HepG2 (cell line): ENCODE measurements at regions not wholly inside any gene's neighbourhood (a gene's known extent, or its start where the extent isn't known, plus 50 kb on each side); places are given as distances from the start of the nearest gene placed in this dataset.

Source experiments
- ATAC-seq: fragments of 200-7000 bp; cut with Tn5 transposase; 3 replicates; pipeline ENCODE4 v1.9.1; 2020; ENCODE audit warnings: mild to moderate bottlenecking, moderate library complexity
- BruUV-seq: library from RNA; stranded (reverse); fragments of 400-500 nt; replicated peaks from 2 replicates; lab custom pipeline; 2021; lab: Mats Ljungman, UMichigan
- CTCF ChIA-PET: fragments of 300-600 bp; formaldehyde crosslinking; extraction: SDS; loops from one replicate; lab custom pipeline; 2021; ENCODE audit warnings: low total read pairs, inconsistent platforms, low intra/inter-chr PET ratio; lab: Yijun Ruan, JAX
- POLR2A ChIA-PET: fragments of 350-600 bp; sonication (Branson Sonifier 250); formaldehyde crosslinking; loops from one replicate; lab custom pipeline; 2020; ENCODE audit warnings: antibody characterized with exemption, inconsistent platforms; lab: Yijun Ruan, JAX
- DNase-seq: peaks from one replicate; pipeline ENCODE4 v3.0.0-alpha.2; 2015; ENCODE audit warnings: low spot score
- FAIRE-seq: peaks from 3 replicates; lab custom pipeline; 2011; peaks lifted over from hg19 to GRCh38; lab: Jason Lieb, UNC
- H2AFZ ChIP-seq: one replicate; pipeline ENCODE4 v1.6.1; 2011; ENCODE audit warnings: low read length, inconsistent platforms
- H3K27ac ChIP-seq: fragments of 300-600 bp; 3 replicates; pipeline ENCODE4 v1.8.0; 2011; ENCODE audit warnings: mixed run types, mild to moderate bottlenecking, mixed read lengths, low read length, inconsistent platforms; ENCODE audit not compliant: insufficient read depth; ENCODE audit errors: extremely low read length
- H3K27me3 ChIP-seq, 2 experiments: fragments of 200-600 bp in 1 of 2; 2 replicates in 1 of 2; 3 replicates in 1 of 2; pipeline versions ENCODE4 v1.6.0 to v1.8.0; 2011; ENCODE audit warnings: low read length in 2 of 2, mild to moderate bottlenecking in 2 of 2, moderate library complexity in 2 of 2, inconsistent platforms in 1 of 2; ENCODE audit not compliant: insufficient read depth in 2 of 2, control insufficient read depth in 1 of 2
- H3K36me3 ChIP-seq, 2 experiments: fragments of 200-600 bp in 1 of 2; replicated peaks in 1 of 2; 2 replicates in 1 of 2; 3 replicates in 1 of 2; pipeline versions ENCODE4 v1.5.1 to v1.8.0; 2011; ENCODE audit warnings: low read length in 2 of 2, inconsistent platforms in 1 of 2; ENCODE audit not compliant: insufficient read depth in 2 of 2, control insufficient read depth in 1 of 2
- H3K4me1 ChIP-seq: 2 replicates; pipeline ENCODE4 v1.5.1; 2012; ENCODE audit warnings: low read length, inconsistent platforms; ENCODE audit not compliant: insufficient read depth
- H3K4me2 ChIP-seq: 2 replicates; pipeline ENCODE4 v1.6.0; 2011; ENCODE audit warnings: low read depth, low read length, inconsistent platforms
- H3K4me3 ChIP-seq, 3 experiments: fragments of 200-600 bp in 1 of 3; sonication (generic), shearing (Covaris generic) in 1 of 3; replicated peaks in 1 of 3; 2 replicates each; pipeline ENCODE4 v1.5.1; 2011 to 2016; ENCODE audit warnings: low read length in 3 of 3, inconsistent platforms in 2 of 3, low read depth in 2 of 3, mild to moderate bottlenecking in 2 of 3, control low read depth in 1 of 3, mixed read lengths in 1 of 3; ENCODE audit not compliant: insufficient read depth in 1 of 3
- H3K79me2 ChIP-seq: one replicate; pipeline ENCODE4 v1.6.1; 2011; ENCODE audit warnings: low read length, inconsistent platforms; ENCODE audit not compliant: insufficient read depth
- H3K9ac ChIP-seq: 2 replicates; pipeline ENCODE4 v1.6.0; 2011; ENCODE audit warnings: mild to moderate bottlenecking, low read depth, low read length, inconsistent platforms; ENCODE audit not compliant: insufficient read depth
- H3K9me3 ChIP-seq: 2 replicates; pipeline ENCODE4 v1.5.1; 2012; ENCODE audit warnings: mild to moderate bottlenecking, low read length
- H4K20me1 ChIP-seq: 2 replicates; pipeline ENCODE4 v1.6.0; 2011; ENCODE audit warnings: inconsistent platforms, mild to moderate bottlenecking, low read length, moderate library complexity; ENCODE audit not compliant: insufficient read depth
- ATF7-NPFF ChIP-seq: sonication (generic); formaldehyde crosslinking; IDR thresholded peaks from 2 replicates; pipeline ENCODE4 v1.8.1; 2023; ENCODE audit warnings: mild to moderate bottlenecking, low read depth, missing genetic modification reagents, moderate library complexity
- CEBPB ChIP-seq: IDR thresholded peaks from 2 replicates; pipeline ENCODE4 v1.6.1; 2011; ENCODE audit warnings: low read depth, low read length, improper control_type of control experiment, borderline replicate concordance
- GATAD1 ChIP-seq: IDR thresholded peaks from 2 replicates; pipeline ENCODE4 v1.6.1; 2016; ENCODE audit warnings: missing genetic modification reagents, missing compliant biosample characterization
- GTF2F1 ChIP-seq: fragments of 150-350 bp; IDR thresholded peaks from 2 replicates; pipeline ENCODE4 v1.6.1; 2014; ENCODE audit warnings: low read length
- IRF1 ChIP-seq: sonication (generic); formaldehyde crosslinking; IDR thresholded peaks from 2 replicates; pipeline ENCODE4 v1.4.0; 2020; ENCODE audit warnings: low read depth, mild to moderate bottlenecking, missing genetic modification reagents
- LCORL ChIP-seq, 2 experiments: fragments of 450-650 bp in 1 of 2; sonication (generic) in 1 of 2; formaldehyde crosslinking in 1 of 2; IDR thresholded peaks; 2 replicates each; pipeline versions ENCODE4 v1.5.0 to v1.6.1; 2017 to 2020; ENCODE audit warnings: antibody characterized with exemption in 1 of 2, missing genetic modification reagents in 1 of 2
- MAFG ChIP-seq: sonication (generic); formaldehyde crosslinking; IDR thresholded peaks from 2 replicates; pipeline ENCODE4 v1.5.1; 2020; ENCODE audit warnings: mild to moderate bottlenecking, missing genetic modification reagents
- NR2C2 ChIP-seq: sonication (generic); formaldehyde crosslinking; IDR thresholded peaks from 2 replicates; pipeline ENCODE4 v1.4.0; 2020; ENCODE audit warnings: missing genetic modification reagents, mild to moderate bottlenecking, moderate library complexity, borderline replicate concordance
- SCMH1 ChIP-seq: sonication (generic); formaldehyde crosslinking; IDR thresholded peaks from 2 replicates; pipeline ENCODE4 v1.9.0; 2021; ENCODE audit warnings: missing genetic modification reagents, mild to moderate bottlenecking, borderline replicate concordance
- SUZ12 ChIP-seq: fragments of 150-350 bp; IDR thresholded peaks from 2 replicates; pipeline ENCODE4 v1.6.1; 2014; ENCODE audit warnings: low read depth, low read length
- ZNF276 ChIP-seq: sonication (generic); formaldehyde crosslinking; IDR thresholded peaks from 2 replicates; pipeline ENCODE4 v1.4.0; 2020; ENCODE audit warnings: mild to moderate bottlenecking, low read depth, missing genetic modification reagents
- WGBS: methylation state at CpG from one replicate; pipeline ENCODE4 v1.1.6; 2017; ENCODE audit warnings: low lambda C conversion rate; 5-methylcytosine and 5-hydroxymethylcytosine counted together
- in situ Hi-C: cut with HindIII; loops from 2 replicates; pipeline ENCODE4 v1.10.0; 2017; ENCODE audit warnings: low pct_unique_long_range_greater_than_20kb; ENCODE audit not compliant: extremely low pct_ligation_motif_present
- intact Hi-C: fragments of 100-400 bp; cut with micrococcal nuclease; formaldehyde crosslinking; loops from one replicate; pipeline ENCODE4 v1.10.0; 2022; ENCODE audit not compliant: unreplicated experiment

- TF ChIP-seq ATF7-NPFF (CRISPR knock-in tag) (no peak), GTF2F1 (no peak), MAFG (CRISPR knock-in tag) (no peak), SUZ12 (no peak), CEBPB (no peak), ZNF276 (no peak), IRF1 (CRISPR knock-in tag) (no peak), LCORL (IDR thresholded peaks at IDR 0.05) (no peak), LCORL (CRISPR knock-in tag; IDR thresholded peaks at IDR 0.05) (no peak)
- TF ChIP-seq, all 625 proteins: peak for 0
These were observed 488.7 kb upstream of the TYRP1 start (continued) for GRCh38 chr9:12204512-12204911.

- no TSS peak for BruUV-seq
- FAIRE-seq = no peak
These were observed 480.3 kb upstream of the TYRP1 start for GRCh38 chr9:12212860-12213259.

More at GRCh38 chr9:12212860-12213259, 480.3 kb upstream of the TYRP1 start:
- Histone ChIP-seq H3K9ac (no peak overlapping the region), H3K9me3 (peaks cover 40% of the 10 kb centered on the region), H4K20me1 (no peaks in the 10 kb centered on the region), H3K27me3 (no peaks in the 10 kb centered on the region), H3K27ac (no peak overlapping the region), H3K4me2 (no peak overlapping the region), H3K36me3 (no peaks in the 10 kb centered on the region), H3K4me3 (no peak overlapping the region), H3K79me2 (no peaks in the 10 kb centered on the region), H3K4me1 (no peaks in the 10 kb centered on the region), H2AFZ (no peak overlapping the region)
- in situ Hi-C loops (no loop called here), intact Hi-C loops (no loop called here)
- ChIA-PET POLR2A (no interaction called here), CTCF (no interaction called here)
- ATAC-seq (no peak), DNase-seq (no peak)
- TF ChIP-seq SCMH1 (CRISPR knock-in tag) (no peak), GATAD1 (no peak), NR2C2 (CRISPR knock-in tag) (no peak)
- 3% methylated on average over 3 of the region's 3 CpGs for WGBS
